ENCODE measurements at regions not wholly inside any gene's neighbourhood (a gene's known extent, or its start where the extent isn't known, plus 50 kb on each side); places are given as distances from the start of the nearest gene placed in this dataset.
A peak's percentile ranks its signal among the peaks of the same experiment; 100 is the strongest.

- no peak overlapping the region for H2BK20ac ChIP-seq (ENCODE audit: low read depth, low read length, poor library complexity, severe bottlenecking)
- no peaks in the 10 kb centered on the region for H3K36me3 Mint-ChIP-seq (ENCODE audit: insufficient read depth in 1 of 3, low read depth in 3 of 3)
- H3K79me1 ChIP-seq (ENCODE audit: insufficient read depth, low read depth, low read length, poor library complexity, severe bottlenecking), result no peaks in the 10 kb centered on the region
- peaks cover 26% of the 10 kb centered on the region for H3K23me2 ChIP-seq (ENCODE audit: insufficient read length, low read depth, low read length, poor library complexity, severe bottlenecking)
- peaks cover 74% of the 10 kb centered on the region for H3K27me3 ChIP-seq (ENCODE audit: insufficient read depth, low read length)
- H4K5ac ChIP-seq (ENCODE audit: insufficient read length, low read depth, low read length), result no peak overlapping the region
- H2BK15ac ChIP-seq (ENCODE audit: low read depth, low read length), result no peak overlapping the region
- no peak overlapping the region for H3K56ac ChIP-seq (ENCODE audit: insufficient read length, low read depth, low read length)
- H2BK120ac ChIP-seq (ENCODE audit: low read depth, low read length, poor library complexity, severe bottlenecking), result no peak overlapping the region
- no peak overlapping the region for H2AK5ac ChIP-seq (ENCODE audit: insufficient read length, low read length)
- no peaks in the 10 kb centered on the region for H3K79me2 ChIP-seq (ENCODE audit: insufficient read depth, low read length)
- no peak overlapping the region for H3K27ac Mint-ChIP-seq
- H2BK5ac ChIP-seq (ENCODE audit: insufficient read length, low read length), result no peak overlapping the region
- no peak overlapping the region for H3K23ac ChIP-seq (ENCODE audit: insufficient read length, low read depth, low read length)
- no peaks in the 10 kb centered on the region for H3K9me3 ChIP-seq (ENCODE audit: control insufficient read depth, low read depth, low read length)
- H3K14ac ChIP-seq (ENCODE audit: insufficient read depth, low read length), result no peak overlapping the region
- H3K27me3 Mint-ChIP-seq (ENCODE audit: low read depth), result peaks cover 99% of the 10 kb centered on the region
- H3K9ac ChIP-seq (ENCODE audit: extremely low read depth, insufficient read length, low read length), result no peak overlapping the region
- DNase-seq, result peak; percentile 32
- WGBS (ENCODE audit: extremely low coverage, insufficient read length, low lambda C conversion rate), result no CpG with 5 or more reads among the region's 23 CpGs
- no peaks in the 10 kb centered on the region for H4K20me1 ChIP-seq (ENCODE audit: control insufficient read depth, insufficient read depth, insufficient read length)
- H2AFZ ChIP-seq (ENCODE audit: low read length), result no peak overlapping the region
- no peak overlapping the region for H3K27ac ChIP-seq (ENCODE audit: insufficient read length, low read depth, low read length)
- no peak for TF ChIP-seq CTCF (conservative IDR thresholded peaks at IDR 0.05)
- no peak overlapping the region for H2BK12ac ChIP-seq (ENCODE audit: insufficient read length, low read depth, low read length)
- H3K4me1 Mint-ChIP-seq, result peaks cover 51 to 62% of the 10 kb centered on the region in 2 experiments
- peak overlapping the region; percentile 72 for H3K4me2 ChIP-seq (ENCODE audit: insufficient read depth, insufficient read length, low read length)
- H4K8ac ChIP-seq (replicated peaks; ENCODE audit: insufficient read length, low read depth, low read length), result no peak overlapping the region
- no peak overlapping the region for H3T11ph ChIP-seq (ENCODE audit: low read length)
- H4K91ac ChIP-seq (ENCODE audit: insufficient read length, low read depth, low read length), result no peak overlapping the region
- H3K4me1 ChIP-seq (ENCODE audit: insufficient read depth, low read length), result peaks cover 9% of the 10 kb centered on the region
- no peak overlapping the region for H3K4ac ChIP-seq (ENCODE audit: low read depth, low read length)
- H3K4me3 Mint-ChIP-seq, result peak overlapping the region; percentile 62 to 81
- H3K9me3 Mint-ChIP-seq, result peaks cover 0 to 2% of the 10 kb centered on the region in 2 experiments; a peak in 1 of 5 replicates
- H3K18ac ChIP-seq (ENCODE audit: insufficient read length, low read depth, low read length), result no peak overlapping the region
These were observed 302.1 kb downstream of the PARP8 start for GRCh38 chr5:50968356-50969149.
